ENCODE measurements at regions not wholly inside any gene's neighbourhood (a gene's known extent, or its start where the extent isn't known, plus 50 kb on each side); places are given as distances from the start of the nearest gene placed in this dataset.

DNA sequence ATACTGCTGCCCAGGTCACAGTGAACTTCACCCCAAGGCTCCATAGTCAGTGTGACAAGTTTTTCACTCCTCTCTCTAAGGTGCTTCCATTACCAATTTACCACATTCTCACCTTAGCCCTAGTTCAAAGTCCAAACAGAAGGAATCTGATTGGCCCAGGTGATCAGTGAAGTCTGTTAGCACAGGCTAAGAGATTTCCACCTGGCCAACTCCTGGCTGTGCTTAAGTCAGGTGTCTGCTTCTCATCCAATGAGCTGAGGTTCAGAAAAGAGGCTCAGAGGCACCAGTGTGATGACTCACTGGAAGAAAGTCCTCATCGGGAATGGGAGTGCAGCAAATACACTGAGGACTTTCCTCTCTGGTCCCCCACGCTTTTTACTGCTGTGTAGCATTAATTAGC lies 164.4 kb upstream of the MGAT5 start:
- peak; percentile 42 for DNase-seq

DNA sequence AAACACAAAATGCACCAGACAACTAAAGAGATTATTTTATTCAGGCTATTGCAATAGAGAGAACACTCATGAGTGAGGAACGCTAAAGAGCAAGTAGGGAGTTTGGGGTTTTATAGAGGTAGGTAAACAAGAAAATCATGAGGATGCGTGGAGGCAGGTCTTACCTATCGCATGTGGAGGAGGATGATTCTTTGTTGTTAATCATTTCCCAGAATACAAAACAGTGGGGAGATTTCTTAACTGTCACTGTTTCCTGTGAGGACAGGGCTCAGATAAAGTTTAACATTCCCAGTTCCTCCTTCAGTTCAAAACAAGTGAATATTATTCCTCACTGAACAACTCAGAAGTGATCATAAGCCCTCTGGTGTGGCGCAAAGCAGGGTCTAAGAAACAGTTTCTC lies 156.1 kb upstream of the MGAT5 start:
- DNase-seq: no peak

GRCh38 chr2:134098321-134098720 lies 155.6 kb upstream of the MGAT5 start:
- DNase-seq: no peak

DNA sequence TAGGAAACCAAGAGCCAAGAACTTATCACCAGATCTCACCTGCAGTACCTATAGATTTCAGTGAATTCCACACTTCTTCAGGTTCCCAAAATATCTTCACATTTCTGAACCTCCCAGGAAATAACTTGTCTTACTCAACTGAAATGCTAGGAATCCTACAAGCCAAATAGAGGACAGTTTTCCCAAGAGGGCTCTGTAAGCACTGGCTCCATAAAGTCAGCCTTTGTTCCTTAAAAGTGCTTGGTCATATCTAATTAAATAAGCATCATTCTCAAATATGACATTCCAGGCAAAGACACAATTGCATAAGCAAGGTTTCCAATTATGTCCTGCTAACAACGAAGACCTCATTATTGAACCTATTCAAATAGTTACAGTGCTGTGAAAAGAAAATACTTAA lies 154.6 kb upstream of the MGAT5 start:
- no peak for DNase-seq

DNA sequence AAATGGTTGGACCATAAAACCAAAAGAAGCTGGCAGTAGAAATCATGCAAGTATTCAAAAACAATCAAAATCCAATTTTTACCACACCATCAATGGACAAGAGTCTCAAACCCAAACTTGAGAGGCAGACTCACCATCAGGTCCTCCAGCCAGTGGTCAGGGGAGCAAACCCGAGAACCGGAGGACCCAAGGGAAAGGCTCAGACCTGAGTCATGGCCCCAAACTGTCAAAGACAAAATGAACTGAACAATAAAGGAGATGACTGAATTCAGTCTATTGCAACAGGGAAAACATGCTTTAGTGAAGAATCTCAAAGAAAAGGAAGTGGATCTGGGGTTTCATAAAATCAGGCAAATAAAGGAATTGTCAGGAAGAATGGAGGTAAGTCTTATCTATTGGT lies 150.7 kb upstream of the MGAT5 start:
- peak; percentile 29 for DNase-seq

DNA sequence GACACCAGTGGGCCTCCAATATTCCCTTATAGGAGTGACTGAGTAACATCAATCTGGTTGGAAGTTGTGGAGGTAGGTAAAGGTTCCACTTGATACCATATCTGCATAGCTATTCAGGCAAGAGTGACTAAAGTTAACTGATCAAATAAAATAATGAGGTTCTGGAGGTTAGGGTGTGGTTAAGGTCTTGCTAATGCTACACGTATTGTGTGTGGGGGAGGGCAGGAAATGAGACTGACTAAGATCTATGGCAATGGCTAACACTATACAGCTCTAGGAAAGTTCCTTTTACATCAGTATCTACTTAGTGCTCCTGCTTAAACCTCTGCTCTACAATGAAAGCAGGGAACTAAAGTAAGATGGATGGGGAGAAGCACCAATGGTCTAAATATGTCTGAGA lies 149.1 kb upstream of the MGAT5 start:
- DNase-seq: no peak

DNA sequence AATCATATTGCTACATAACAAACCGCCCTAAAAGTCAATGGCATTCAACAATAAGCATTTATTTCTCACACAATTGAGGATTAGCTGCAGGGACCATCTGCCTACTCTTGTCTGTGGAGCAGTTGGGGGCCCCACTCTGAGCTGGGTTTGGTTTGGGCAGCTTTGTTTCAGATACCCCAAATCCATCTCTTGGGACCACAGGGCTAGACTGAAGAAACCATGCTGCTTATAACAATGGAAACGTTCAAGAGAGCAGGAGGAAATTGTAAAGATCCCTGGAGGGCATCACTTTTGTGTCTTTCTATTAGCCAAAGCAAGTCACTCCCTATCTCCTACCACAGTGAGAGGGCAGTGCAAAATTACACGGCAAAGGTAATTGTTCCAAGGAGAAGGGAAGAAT lies 146.5 kb upstream of the MGAT5 start:
- no peak for DNase-seq

GRCh38 chr2:134108113-134108512 lies 145.8 kb upstream of the MGAT5 start:
- no peak for DNase-seq

DNA sequence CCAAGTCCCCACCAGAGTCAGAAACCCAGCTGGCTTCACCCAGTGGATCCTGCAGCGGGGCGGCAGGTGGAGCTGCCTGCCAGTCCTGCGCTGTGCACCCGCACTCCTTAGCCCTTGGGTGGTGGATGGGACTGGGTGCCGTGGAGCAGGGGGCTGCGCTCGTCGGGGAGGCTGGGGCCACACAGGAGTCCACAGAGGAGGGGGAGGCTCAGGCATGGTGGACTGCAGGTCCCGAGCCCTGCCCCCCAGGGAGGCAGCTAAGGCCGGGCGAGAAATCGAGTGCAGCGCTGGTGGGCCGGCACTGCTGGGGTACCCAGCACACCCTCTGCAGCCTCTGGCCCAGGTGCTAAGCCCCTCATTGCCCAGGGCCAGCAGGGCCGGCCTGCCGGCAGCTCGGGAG lies 144.6 kb upstream of the MGAT5 start:
- DNase-seq: no peak

DNA sequence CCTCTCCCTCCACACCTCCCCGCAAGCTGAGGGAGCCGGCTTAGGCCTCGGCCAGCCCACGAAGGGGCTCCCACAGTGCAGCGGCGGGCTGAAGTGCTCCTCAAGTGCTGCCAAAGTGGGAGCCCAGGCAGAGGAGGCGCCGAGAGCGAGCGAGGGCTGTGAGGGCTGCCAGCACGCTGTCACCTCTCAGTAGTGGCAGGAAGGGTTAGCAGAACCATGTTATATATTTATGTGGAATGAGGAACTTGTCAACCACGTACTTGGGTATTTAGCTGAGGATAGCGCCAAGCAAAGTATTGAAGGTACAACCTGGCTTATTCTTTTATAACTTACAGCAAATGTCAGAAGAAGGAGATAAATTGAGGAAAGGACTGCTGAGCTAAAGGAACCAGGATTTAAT lies 144.1 kb upstream of the MGAT5 start:
- peak; percentile 19 for DNase-seq

DNA sequence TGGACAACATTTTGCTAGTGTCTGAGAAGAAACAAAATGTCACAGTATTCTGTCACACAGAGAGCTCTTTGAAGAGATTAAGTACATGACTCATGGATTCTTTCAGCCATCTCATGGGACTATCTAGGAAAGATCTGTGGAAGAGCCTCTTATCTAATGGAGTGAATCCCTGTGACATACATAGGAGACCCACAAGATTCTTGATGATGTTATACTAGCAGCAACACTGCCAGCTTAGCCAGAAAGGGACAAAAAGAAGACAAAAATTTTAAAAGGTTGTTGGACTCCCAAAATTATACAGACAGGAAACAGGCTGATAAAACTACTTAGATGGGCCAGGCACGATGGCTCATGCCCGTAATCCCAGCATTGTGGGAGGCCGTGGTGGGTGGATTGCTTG lies 143.3 kb upstream of the MGAT5 start:
- DNase-seq: peak; percentile 2

DNA sequence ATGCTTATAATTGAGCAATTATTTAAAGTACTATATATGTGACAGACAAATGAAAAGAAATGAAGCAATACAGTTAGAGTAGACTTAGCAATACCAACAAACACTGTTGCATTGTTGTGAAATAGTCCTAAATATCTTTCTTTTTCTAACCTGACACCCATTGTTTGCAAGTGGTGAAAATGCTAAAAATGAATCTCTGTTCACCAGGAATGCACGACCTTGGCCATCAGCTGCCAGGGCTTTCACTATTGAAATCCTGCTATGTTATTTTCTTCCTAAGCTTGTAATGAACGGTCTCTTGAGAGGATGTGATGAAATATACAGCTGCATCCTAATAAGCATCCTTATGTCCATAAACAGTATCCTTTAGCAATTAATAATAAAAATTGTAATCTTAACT lies 136.2 kb upstream of the MGAT5 start:
- DNase-seq: no peak

GRCh38 chr2:134118279-134119116 lies 135.4 kb upstream of the MGAT5 start:
- DNase-seq: peak; percentile 89

- DNase-seq: peak; percentile 18
These were observed 134.7 kb upstream of the MGAT5 start for GRCh38 chr2:134119117-134119712.

DNA sequence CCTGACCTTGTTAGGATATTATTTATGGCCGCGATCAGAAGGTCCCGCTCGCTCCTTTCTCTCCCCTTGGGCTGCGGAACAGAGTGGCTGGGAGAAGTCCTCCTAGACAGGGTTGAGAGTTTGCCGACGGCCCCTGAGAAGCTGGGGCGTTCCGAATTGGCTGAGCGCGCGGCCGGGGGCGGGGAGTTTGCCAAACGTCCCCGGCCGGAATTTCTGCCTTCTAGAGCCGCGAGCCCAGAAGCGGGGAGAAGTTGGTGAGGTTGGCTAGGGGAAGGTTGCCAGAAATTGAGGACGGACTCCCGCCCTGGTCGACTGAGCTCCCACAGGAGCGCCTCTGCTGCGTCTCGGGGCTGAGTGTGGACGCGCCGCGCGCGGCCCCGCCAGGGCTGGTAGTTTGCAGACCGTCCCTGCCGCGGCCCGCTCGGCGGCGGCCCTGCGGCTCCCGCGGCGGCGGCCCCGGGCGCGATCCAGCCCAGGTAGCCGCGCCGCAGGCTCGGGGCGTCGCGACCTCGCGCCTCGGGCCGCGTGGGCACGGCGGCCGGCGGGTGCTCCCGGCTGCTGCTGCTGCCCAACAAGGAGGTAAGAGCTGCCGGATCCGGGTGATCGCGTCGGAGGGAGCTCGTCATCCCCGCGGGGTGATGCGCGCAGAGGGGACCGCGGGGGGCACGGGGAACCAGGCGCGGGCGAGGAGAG lies 134.0 kb upstream of the MGAT5 start:
- DNase-seq: peak; percentile 95

DNA sequence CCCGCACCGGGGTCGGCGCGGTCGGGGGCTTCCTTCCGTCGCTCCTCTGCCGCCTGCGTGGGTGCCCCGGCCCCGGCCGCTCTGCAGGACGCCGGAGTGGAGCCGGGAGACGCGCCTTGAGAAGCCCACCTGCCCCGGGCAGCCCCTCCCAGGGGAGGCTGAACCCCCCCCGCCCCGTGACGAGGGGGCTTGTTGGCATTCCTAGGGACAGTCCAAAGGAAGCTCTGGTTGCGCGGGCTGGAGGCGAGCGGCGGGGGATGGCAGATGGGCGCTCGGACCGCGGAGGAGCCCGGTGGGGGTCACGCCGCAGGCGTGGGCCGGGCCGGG lies 133.5 kb upstream of the MGAT5 start:
- DNase-seq: peak; percentile 63

DNA sequence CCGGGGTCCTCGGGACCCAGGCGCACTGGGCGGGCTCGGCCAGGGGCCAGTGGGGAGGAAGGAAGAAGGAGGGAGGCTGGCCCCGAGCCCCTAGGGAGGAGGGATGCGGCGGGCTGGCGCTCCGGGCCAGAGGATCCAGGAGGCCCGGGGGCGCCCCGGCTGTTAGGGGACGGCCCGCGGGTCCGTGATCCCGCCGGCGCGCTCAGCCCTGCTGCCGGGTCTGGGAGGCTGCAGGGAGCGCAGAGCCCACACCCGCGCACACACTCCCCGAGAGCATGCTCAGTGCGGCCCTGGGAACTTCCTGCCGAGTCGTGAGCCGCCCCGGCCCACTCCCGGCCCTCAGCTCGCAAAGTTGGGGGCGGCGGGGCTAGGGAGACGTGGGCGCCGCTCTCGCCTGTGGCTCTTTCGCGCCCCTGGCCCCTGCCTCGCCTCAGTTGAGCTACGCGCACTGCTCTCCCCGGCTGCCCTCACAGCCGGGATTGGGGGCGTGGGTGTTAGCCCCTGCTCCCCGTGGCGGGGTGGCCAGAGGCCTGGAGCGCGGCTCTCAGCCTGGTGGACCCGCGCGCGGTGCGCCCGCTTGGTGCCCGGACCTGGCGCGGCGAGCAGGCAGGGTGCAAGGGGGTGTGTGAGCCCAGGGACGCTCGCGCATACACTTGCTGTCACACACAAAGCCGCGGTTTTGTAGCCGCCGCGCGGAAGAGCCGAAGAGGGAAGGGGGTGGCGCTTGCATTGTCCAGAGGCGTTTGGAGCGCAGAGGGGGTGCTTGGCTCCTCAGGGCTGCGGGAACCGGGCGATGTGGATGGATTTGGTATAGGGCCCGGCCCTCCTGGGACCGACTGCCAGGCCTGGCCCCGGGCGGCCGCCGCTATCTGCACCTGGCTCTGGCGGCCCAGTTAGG lies 132.9 kb upstream of the MGAT5 start:
- DNase-seq: peak; percentile 76

- DNase-seq: peak; percentile 56
These were observed 131.3 kb upstream of the MGAT5 start for GRCh38 chr2:134122610-134123009.

- DNase-seq: peak; percentile 40
These were observed 130.5 kb upstream of the MGAT5 start for GRCh38 chr2:134123332-134123731.

DNA sequence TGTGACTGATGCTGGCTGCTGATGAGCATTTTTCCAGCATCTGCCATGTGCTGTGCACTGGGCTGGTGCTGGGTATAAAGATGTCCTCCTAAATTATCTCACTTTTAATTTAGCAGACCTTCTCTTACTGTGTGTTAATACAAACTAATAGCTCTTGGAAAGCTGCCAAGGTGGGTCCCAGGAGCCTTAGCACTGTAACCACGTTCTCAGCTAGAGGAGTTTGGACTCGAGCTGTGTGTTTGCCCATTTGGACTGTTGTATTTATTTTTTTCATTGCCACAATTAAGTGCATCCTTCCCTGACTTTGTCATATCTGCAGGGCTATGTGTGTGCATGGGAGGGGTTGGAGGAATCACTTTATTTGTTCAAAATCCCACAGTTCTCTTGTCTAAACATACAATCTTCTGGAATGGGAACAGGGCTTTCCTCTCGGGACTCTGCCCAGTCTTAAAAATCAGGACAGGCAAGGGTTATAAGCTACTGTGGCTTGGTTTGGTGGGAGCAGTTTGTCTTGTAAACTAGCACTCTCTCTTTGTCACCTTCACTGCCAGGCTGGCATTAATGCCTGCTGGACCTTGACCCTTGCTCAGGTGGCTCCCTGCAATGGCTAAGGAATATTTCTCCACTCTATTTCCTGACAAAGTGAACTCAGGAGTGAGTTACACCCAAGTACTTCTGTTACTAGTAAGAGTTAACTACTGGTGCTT lies 129.7 kb upstream of the MGAT5 start:
- DNase-seq: peak; percentile 24

- no peak for DNase-seq
These were observed 126.4 kb upstream of the MGAT5 start for GRCh38 chr2:134127496-134127895.

DNA sequence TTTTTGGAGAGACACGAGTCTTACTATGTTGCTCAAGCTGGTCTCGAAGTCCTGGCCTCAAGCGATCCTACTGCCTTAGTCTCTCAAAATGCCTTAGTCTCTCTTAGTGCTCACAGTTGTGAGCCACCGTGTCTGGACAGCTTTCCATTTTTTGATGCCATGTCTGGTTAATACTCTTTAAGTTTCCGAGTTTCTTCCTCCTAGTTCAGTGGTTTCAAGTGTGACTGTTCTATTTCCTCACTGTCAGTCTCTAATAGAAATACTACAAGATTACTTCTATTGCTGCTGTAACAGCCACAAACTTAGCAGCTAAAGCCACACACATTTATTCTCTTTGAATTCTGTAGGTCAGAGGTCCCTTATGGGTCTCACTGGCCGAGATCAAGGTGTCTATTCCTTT lies 125.1 kb upstream of the MGAT5 start:
- DNase-seq: no peak

Data from islet precursor cell (in vitro differentiated cells).